ENCODE measurements at regions not wholly inside any gene's neighbourhood (a gene's known extent, or its start where the extent isn't known, plus 50 kb on each side); places are given as distances from the start of the nearest gene placed in this dataset.

DNA sequence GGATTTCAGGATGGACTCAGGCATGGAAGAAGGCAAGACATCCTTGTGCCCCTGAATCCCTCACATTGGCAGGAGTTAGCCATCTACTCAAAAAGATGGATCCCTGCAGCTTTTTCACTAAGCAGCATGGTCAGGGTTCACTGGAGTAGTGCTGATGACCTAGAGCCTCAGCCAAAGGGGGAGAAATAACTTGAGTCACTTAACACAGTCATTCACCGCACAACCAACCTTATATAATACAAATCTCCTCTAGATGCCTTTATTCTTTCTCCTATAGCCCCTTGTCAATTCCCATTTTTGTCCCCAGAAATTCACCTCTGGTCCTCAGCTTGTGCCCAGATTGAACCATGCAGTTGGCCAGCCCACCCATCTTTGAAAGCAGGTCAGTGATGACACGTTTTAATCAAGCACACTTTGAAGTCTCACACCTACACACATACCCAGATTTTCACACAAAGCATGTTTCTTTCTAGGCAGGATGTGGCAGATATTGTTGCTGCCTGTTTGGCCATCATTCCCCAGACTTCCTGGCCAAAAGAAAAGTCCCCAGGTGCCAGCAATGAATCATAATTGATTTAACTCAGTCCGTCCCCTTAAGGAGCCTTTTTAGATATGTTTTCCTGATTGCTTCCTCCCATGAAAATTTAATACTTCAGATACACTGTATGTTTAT lies 84.2 kb downstream of the LBH start:
- Mint-ChIP-seq H3K27me3 (ENCODE audit: unreplicated experiment) (peaks cover 4% of the 10 kb centered on the region), H3K4me3 (ENCODE audit: unreplicated experiment) (no peak overlapping the region), H3K9me3 (ENCODE audit: unreplicated experiment) (peaks cover 3% of the 10 kb centered on the region), H3K36me3 (ENCODE audit: unreplicated experiment) (peaks cover 8% of the 10 kb centered on the region), H3K27ac (ENCODE audit: unreplicated experiment) (no peak overlapping the region), H3K4me1 (ENCODE audit: low read depth, unreplicated experiment) (peaks cover 6% of the 10 kb centered on the region)
- TF ChIP-seq, protein P1, sequence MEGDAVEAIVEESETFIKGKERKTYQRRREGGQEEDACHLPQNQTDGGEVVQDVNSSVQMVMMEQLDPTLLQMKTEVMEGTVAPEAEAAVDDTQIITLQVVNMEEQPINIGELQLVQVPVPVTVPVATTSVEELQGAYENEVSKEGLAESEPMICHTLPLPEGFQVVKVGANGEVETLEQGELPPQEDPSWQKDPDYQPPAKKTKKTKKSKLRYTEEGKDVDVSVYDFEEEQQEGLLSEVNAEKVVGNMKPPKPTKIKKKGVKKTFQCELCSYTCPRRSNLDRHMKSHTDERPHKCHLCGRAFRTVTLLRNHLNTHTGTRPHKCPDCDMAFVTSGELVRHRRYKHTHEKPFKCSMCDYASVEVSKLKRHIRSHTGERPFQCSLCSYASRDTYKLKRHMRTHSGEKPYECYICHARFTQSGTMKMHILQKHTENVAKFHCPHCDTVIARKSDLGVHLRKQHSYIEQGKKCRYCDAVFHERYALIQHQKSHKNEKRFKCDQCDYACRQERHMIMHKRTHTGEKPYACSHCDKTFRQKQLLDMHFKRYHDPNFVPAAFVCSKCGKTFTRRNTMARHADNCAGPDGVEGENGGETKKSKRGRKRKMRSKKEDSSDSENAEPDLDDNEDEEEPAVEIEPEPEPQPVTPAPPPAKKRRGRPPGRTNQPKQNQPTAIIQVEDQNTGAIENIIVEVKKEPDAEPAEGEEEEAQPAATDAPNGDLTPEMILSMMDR (IDR thresholded peaks at IDR 0.05; ENCODE audit: partially characterized antibody, unreplicated experiment): no peak
- DNase-seq: no peak

- Mint-ChIP-seq H3K4me1 (ENCODE audit: low read depth, unreplicated experiment) (peaks cover 2% of the 10 kb centered on the region), H3K27ac (ENCODE audit: unreplicated experiment) (no peak overlapping the region), H3K4me3 (ENCODE audit: unreplicated experiment) (no peak overlapping the region), H3K27me3 (ENCODE audit: unreplicated experiment) (peaks cover 5% of the 10 kb centered on the region), H3K9me3 (ENCODE audit: unreplicated experiment) (peaks cover 3% of the 10 kb centered on the region), H3K36me3 (ENCODE audit: unreplicated experiment) (peaks cover 8% of the 10 kb centered on the region)
- DNase-seq: no peak
- TF ChIP-seq, protein P1 (IDR thresholded peaks at IDR 0.05; ENCODE audit: partially characterized antibody, unreplicated experiment): no peak
Observed at GRCh38 chr2:30316408-30316807, 85.1 kb downstream of the LBH start.

GRCh38 chr2:30318987-30319782 lies 87.9 kb downstream of the LBH start:
- H3K4me1 Mint-ChIP-seq (ENCODE audit: low read depth, unreplicated experiment): peaks cover 13% of the 10 kb centered on the region
- TF ChIP-seq, protein P1 (IDR thresholded peaks at IDR 0.05; ENCODE audit: partially characterized antibody, unreplicated experiment): no peak
- H3K27me3 Mint-ChIP-seq (ENCODE audit: unreplicated experiment): peaks cover 8% of the 10 kb centered on the region
- H3K9me3 Mint-ChIP-seq (ENCODE audit: unreplicated experiment): peaks cover 3% of the 10 kb centered on the region
- H3K36me3 Mint-ChIP-seq (ENCODE audit: unreplicated experiment): peaks cover 8% of the 10 kb centered on the region
- no peak overlapping the region for H3K27ac Mint-ChIP-seq (ENCODE audit: unreplicated experiment)
- H3K4me3 Mint-ChIP-seq (ENCODE audit: unreplicated experiment): no peak overlapping the region
- DNase-seq: no peak

- peaks cover 1% of the 10 kb centered on the region for H3K36me3 Mint-ChIP-seq (ENCODE audit: unreplicated experiment)
- peaks cover 3% of the 10 kb centered on the region for H3K9me3 Mint-ChIP-seq (ENCODE audit: unreplicated experiment)
- TF ChIP-seq, protein P1 (IDR thresholded peaks at IDR 0.05; ENCODE audit: partially characterized antibody, unreplicated experiment): no peak
- H3K27ac Mint-ChIP-seq (ENCODE audit: unreplicated experiment): no peak overlapping the region
- peaks cover 13% of the 10 kb centered on the region for H3K4me1 Mint-ChIP-seq (ENCODE audit: low read depth, unreplicated experiment)
- H3K4me3 Mint-ChIP-seq (ENCODE audit: unreplicated experiment): no peak overlapping the region
- DNase-seq: no peak
- H3K27me3 Mint-ChIP-seq (ENCODE audit: unreplicated experiment): peaks cover 8% of the 10 kb centered on the region
Observed at GRCh38 chr2:30321466-30321865, 90.1 kb downstream of the LBH start.

DNA sequence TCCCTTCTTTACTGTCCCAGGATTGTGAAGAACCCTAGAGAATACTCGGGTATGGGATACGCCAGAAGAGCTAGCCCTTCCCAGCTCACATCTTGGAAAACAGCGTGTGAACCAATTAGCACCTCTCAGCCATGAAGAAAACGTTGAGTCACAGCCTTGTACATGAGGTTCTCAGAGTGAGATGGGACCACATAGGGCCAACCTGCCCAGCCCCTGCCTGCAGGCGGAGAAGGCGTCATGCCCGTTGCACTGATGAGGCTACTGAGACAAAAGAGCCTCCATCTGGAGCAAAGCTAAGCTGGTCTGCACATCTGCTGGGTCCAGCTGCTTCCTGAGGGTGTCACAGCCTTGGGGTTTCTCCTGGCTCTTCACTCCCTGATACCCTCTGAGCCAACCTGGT lies 92.2 kb downstream of the LBH start:
- H3K4me3 Mint-ChIP-seq (ENCODE audit: unreplicated experiment): no peak overlapping the region
- H3K4me1 Mint-ChIP-seq (ENCODE audit: low read depth, unreplicated experiment): peaks cover 13% of the 10 kb centered on the region
- peaks cover 3% of the 10 kb centered on the region for H3K9me3 Mint-ChIP-seq (ENCODE audit: unreplicated experiment)
- TF ChIP-seq, protein P1 (IDR thresholded peaks at IDR 0.05; ENCODE audit: partially characterized antibody, unreplicated experiment): no peak
- DNase-seq: peak; percentile 25
- peak overlapping the region; percentile 6 for H3K27ac Mint-ChIP-seq (ENCODE audit: unreplicated experiment)
- no peaks in the 10 kb centered on the region for H3K36me3 Mint-ChIP-seq (ENCODE audit: unreplicated experiment)
- peaks cover 8% of the 10 kb centered on the region for H3K27me3 Mint-ChIP-seq (ENCODE audit: unreplicated experiment)
